Thyroid gland (tissue), 4 donors: ENCODE measurements at regions not wholly inside any gene's neighbourhood (a gene's known extent, or its start where the extent isn't known, plus 50 kb on each side); places are given as distances from the start of the nearest gene placed in this dataset.

ENCODE experiments used
- CTCF ChIP-seq, 6 experiments: fragments of 200-600 bp in 3 of 6; fragments of 450-650 bp in 3 of 6; sonication (generic) in 3 of 6; IDR thresholded peaks; one replicate each; pipeline ENCODE4 v1.5.1; 2016 to 2019; ENCODE audit warnings: antibody characterized with exemption in 6 of 6, mild to moderate bottlenecking in 2 of 6, inconsistent platforms in 1 of 6, moderate library complexity in 1 of 6
- POLR2A ChIP-seq, 2 donors: fragments of 450-650 bp; IDR thresholded peaks; one replicate each; pipeline ENCODE4 v1.6.1; 2017; ENCODE audit warnings: antibody characterized with exemption in 2 of 2, mild to moderate bottlenecking in 2 of 2, moderate library complexity in 1 of 2

GRCh38 chrX:145502670-145503069 lies 255.4 kb downstream of the SPANXN1 start:
- TF ChIP-seq CTCF (IDR thresholded peaks at IDR 0.05) = no peak
- no peak for TF ChIP-seq POLR2A (IDR thresholded peaks at IDR 0.05)
